ENCODE measurements at regions not wholly inside any gene's neighbourhood (a gene's known extent, or its start where the extent isn't known, plus 50 kb on each side); places are given as distances from the start of the nearest gene placed in this dataset.
A peak's percentile ranks its signal among the peaks of the same experiment; 100 is the strongest.

DNA sequence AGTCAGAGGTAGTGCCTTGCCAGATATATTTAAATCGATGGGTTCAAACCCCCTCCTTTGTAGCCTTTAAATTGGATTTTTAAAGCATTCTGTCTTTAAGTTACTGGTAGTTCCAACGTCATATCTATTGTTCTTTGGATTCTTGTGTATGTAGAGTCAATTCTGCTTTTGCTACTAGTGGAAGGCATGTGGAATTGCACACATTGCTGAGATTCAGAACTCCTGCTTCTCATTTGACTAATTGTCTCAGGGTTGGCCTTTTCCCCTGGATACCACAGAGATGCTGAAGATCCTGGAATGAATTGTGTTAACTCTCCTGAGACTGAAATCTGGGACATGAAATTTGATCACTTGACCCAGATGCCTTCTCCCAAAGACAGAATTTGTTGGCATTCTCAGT is 328.3 kb upstream of the RPS6KA3 start:
- Mint-ChIP-seq H3K4me1 (ENCODE audit: low read depth, unreplicated experiment) (no peaks in the 10 kb centered on the region), H3K9me3 (ENCODE audit: unreplicated experiment) (no peaks in the 10 kb centered on the region), H3K27ac (ENCODE audit: unreplicated experiment) (no peak overlapping the region), H3K4me3 (ENCODE audit: unreplicated experiment) (no peak overlapping the region), H3K27me3 (ENCODE audit: unreplicated experiment) (no peaks in the 10 kb centered on the region), H3K36me3 (ENCODE audit: unreplicated experiment) (no peaks in the 10 kb centered on the region)
- TF ChIP-seq, protein P1, sequence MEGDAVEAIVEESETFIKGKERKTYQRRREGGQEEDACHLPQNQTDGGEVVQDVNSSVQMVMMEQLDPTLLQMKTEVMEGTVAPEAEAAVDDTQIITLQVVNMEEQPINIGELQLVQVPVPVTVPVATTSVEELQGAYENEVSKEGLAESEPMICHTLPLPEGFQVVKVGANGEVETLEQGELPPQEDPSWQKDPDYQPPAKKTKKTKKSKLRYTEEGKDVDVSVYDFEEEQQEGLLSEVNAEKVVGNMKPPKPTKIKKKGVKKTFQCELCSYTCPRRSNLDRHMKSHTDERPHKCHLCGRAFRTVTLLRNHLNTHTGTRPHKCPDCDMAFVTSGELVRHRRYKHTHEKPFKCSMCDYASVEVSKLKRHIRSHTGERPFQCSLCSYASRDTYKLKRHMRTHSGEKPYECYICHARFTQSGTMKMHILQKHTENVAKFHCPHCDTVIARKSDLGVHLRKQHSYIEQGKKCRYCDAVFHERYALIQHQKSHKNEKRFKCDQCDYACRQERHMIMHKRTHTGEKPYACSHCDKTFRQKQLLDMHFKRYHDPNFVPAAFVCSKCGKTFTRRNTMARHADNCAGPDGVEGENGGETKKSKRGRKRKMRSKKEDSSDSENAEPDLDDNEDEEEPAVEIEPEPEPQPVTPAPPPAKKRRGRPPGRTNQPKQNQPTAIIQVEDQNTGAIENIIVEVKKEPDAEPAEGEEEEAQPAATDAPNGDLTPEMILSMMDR (IDR thresholded peaks at IDR 0.05; ENCODE audit: partially characterized antibody, unreplicated experiment): peak; percentile 42
- no peak for DNase-seq

DNA sequence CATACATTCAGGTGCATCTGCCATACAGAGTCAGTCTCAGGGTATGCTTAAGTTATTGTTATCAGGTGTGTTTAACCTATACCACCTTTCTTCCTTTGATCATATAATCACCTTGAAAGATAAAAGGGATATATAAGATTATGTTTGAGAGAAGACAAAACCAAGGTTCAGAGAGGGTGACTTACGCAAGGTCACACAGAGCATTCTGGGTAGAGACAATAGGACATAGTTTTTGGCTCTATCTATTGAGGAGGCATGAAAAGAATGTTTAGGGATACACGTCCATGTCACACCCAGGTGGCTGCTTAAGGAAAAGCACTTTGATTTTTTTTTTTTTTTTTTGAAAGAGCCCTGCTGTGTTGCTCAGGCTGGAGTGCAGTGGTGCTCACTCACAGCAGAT is 327.1 kb upstream of the RPS6KA3 start:
- H3K4me3 Mint-ChIP-seq (ENCODE audit: unreplicated experiment): no peak overlapping the region
- H3K27me3 Mint-ChIP-seq (ENCODE audit: unreplicated experiment): no peaks in the 10 kb centered on the region
- H3K9me3 Mint-ChIP-seq (ENCODE audit: unreplicated experiment): no peaks in the 10 kb centered on the region
- TF ChIP-seq, protein P1 (IDR thresholded peaks at IDR 0.05; ENCODE audit: partially characterized antibody, unreplicated experiment): no peak
- H3K27ac Mint-ChIP-seq (ENCODE audit: unreplicated experiment): no peak overlapping the region
- DNase-seq: no peak
- no peaks in the 10 kb centered on the region for H3K36me3 Mint-ChIP-seq (ENCODE audit: unreplicated experiment)
- H3K4me1 Mint-ChIP-seq (ENCODE audit: low read depth, unreplicated experiment): no peaks in the 10 kb centered on the region

DNA sequence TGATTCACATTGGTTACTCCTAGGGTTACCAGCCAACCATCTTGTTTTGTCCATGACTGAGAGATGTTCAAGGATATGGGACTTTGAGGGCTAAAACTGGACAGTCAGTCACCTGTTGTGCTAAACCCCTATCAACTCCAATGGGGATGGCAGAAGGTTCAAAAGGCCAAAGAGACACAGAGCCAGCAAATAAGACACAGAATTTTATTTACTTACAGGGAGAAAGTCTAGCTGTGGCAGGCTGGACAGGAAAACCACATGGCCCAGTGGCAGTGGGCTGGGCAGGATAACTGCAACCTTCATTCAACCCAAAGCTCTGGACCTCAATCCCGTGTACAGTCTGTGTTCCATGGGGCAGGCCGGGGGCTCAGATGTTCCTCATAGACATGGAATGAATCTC is 326.7 kb upstream of the RPS6KA3 start:
- Mint-ChIP-seq H3K27me3 (ENCODE audit: unreplicated experiment) (no peaks in the 10 kb centered on the region), H3K4me1 (ENCODE audit: low read depth, unreplicated experiment) (no peaks in the 10 kb centered on the region), H3K9me3 (ENCODE audit: unreplicated experiment) (no peaks in the 10 kb centered on the region)

DNA sequence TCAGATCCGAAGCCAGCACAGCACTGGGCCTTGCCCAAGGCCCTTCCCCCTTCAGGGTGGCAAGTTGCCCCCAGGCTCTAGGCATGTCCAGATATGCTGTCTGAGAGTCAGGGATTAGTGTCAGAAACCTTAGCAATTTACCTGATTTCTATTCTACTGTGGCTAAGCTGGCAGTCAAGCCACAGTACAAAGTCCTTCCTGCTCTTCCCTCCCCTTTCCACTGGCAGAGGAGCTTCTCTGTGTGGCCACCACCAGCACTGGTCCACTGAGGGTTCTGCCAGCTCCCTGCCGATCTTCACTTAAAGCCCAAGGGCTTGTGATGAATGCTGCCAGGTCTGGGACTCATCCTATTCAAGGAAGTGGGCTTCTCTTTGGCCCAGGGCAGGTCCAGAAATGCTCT is 324.5 kb upstream of the RPS6KA3 start:
- TF ChIP-seq, protein P1 (IDR thresholded peaks at IDR 0.05; ENCODE audit: partially characterized antibody, unreplicated experiment): no peak
- Mint-ChIP-seq H3K9me3 (ENCODE audit: unreplicated experiment) (no peaks in the 10 kb centered on the region), H3K36me3 (ENCODE audit: unreplicated experiment) (no peaks in the 10 kb centered on the region), H3K4me3 (ENCODE audit: unreplicated experiment) (no peak overlapping the region), H3K4me1 (ENCODE audit: low read depth, unreplicated experiment) (no peaks in the 10 kb centered on the region), H3K27me3 (ENCODE audit: unreplicated experiment) (no peaks in the 10 kb centered on the region), H3K27ac (ENCODE audit: unreplicated experiment) (no peak overlapping the region)
- DNase-seq: no peak

More for the DNA sequence above, 326.7 kb upstream of the RPS6KA3 start:
- no peaks in the 10 kb centered on the region for H3K36me3 Mint-ChIP-seq (ENCODE audit: unreplicated experiment)
- H3K4me3 Mint-ChIP-seq (ENCODE audit: unreplicated experiment): no peak overlapping the region
- TF ChIP-seq, protein P1 (IDR thresholded peaks at IDR 0.05; ENCODE audit: partially characterized antibody, unreplicated experiment): no peak
- no peak for DNase-seq
- H3K27ac Mint-ChIP-seq (ENCODE audit: unreplicated experiment): no peak overlapping the region

DNA sequence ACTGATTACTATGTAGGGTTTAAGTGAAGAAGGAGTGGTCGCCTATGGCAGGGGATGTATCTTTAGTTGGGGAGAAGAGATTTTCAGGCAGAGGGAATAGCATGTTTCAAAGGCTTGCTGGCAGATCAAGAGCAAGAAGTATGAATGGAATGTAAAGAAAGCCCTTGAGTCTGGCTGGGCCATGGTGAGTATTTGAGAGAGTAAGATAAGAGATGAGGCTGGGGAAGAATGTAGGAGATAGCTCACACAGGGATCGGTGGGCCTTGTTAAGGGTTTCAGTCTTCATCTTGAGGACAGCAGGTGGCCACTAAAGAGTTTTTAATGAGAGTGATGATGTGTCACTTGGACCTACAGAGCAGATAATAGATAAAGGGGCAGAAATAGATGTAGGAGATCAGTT is 319.1 kb upstream of the RPS6KA3 start:
- no peak for DNase-seq
- H3K36me3 Mint-ChIP-seq (ENCODE audit: unreplicated experiment): no peaks in the 10 kb centered on the region
- no peaks in the 10 kb centered on the region for H3K27me3 Mint-ChIP-seq (ENCODE audit: unreplicated experiment)
- no peak overlapping the region for H3K27ac Mint-ChIP-seq (ENCODE audit: unreplicated experiment)
- H3K4me3 Mint-ChIP-seq (ENCODE audit: unreplicated experiment): no peak overlapping the region
- TF ChIP-seq, protein P1 (IDR thresholded peaks at IDR 0.05; ENCODE audit: partially characterized antibody, unreplicated experiment): no peak
- no peaks in the 10 kb centered on the region for H3K4me1 Mint-ChIP-seq (ENCODE audit: low read depth, unreplicated experiment)
- H3K9me3 Mint-ChIP-seq (ENCODE audit: unreplicated experiment): no peaks in the 10 kb centered on the region
